ENCODE measurements at regions not wholly inside any gene's neighbourhood (a gene's known extent, or its start where the extent isn't known, plus 50 kb on each side); places are given as distances from the start of the nearest gene placed in this dataset.
A peak's percentile ranks its signal among the peaks of the same experiment; 100 is the strongest.

DNA sequence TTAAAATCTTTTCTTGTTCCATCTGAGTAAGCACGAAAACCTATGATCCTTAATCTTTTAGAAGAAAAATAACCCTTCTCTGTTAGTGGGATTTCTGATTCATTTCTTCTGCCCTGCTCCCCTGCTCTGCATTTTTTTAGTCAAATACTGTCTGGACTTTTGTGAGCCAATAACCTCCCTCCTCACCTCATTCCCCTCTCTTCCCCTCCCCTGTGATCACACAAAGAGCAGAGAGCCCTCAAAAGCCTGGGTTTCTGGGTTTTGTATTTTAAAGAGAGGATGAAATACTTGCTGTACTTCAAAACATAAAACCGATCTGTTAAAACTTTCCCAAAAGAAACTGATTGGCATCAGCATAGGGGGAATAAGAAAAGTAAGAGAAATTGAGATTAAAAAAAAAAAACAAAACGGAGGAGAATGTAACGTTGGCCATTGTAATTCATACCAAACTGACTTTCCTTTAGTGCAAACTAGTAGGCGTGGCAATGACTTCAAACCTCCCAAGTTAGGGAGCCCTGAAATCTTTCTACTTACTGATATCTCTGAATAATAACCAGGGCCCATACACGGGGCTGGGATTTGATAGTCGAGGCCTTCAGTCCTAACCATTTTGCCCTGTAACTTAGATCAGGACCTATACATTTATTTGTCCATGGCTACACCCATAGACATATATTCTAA, 232.9 kb downstream of the TM9SF2 start (continued):
- TF ChIP-seq, protein P1, sequence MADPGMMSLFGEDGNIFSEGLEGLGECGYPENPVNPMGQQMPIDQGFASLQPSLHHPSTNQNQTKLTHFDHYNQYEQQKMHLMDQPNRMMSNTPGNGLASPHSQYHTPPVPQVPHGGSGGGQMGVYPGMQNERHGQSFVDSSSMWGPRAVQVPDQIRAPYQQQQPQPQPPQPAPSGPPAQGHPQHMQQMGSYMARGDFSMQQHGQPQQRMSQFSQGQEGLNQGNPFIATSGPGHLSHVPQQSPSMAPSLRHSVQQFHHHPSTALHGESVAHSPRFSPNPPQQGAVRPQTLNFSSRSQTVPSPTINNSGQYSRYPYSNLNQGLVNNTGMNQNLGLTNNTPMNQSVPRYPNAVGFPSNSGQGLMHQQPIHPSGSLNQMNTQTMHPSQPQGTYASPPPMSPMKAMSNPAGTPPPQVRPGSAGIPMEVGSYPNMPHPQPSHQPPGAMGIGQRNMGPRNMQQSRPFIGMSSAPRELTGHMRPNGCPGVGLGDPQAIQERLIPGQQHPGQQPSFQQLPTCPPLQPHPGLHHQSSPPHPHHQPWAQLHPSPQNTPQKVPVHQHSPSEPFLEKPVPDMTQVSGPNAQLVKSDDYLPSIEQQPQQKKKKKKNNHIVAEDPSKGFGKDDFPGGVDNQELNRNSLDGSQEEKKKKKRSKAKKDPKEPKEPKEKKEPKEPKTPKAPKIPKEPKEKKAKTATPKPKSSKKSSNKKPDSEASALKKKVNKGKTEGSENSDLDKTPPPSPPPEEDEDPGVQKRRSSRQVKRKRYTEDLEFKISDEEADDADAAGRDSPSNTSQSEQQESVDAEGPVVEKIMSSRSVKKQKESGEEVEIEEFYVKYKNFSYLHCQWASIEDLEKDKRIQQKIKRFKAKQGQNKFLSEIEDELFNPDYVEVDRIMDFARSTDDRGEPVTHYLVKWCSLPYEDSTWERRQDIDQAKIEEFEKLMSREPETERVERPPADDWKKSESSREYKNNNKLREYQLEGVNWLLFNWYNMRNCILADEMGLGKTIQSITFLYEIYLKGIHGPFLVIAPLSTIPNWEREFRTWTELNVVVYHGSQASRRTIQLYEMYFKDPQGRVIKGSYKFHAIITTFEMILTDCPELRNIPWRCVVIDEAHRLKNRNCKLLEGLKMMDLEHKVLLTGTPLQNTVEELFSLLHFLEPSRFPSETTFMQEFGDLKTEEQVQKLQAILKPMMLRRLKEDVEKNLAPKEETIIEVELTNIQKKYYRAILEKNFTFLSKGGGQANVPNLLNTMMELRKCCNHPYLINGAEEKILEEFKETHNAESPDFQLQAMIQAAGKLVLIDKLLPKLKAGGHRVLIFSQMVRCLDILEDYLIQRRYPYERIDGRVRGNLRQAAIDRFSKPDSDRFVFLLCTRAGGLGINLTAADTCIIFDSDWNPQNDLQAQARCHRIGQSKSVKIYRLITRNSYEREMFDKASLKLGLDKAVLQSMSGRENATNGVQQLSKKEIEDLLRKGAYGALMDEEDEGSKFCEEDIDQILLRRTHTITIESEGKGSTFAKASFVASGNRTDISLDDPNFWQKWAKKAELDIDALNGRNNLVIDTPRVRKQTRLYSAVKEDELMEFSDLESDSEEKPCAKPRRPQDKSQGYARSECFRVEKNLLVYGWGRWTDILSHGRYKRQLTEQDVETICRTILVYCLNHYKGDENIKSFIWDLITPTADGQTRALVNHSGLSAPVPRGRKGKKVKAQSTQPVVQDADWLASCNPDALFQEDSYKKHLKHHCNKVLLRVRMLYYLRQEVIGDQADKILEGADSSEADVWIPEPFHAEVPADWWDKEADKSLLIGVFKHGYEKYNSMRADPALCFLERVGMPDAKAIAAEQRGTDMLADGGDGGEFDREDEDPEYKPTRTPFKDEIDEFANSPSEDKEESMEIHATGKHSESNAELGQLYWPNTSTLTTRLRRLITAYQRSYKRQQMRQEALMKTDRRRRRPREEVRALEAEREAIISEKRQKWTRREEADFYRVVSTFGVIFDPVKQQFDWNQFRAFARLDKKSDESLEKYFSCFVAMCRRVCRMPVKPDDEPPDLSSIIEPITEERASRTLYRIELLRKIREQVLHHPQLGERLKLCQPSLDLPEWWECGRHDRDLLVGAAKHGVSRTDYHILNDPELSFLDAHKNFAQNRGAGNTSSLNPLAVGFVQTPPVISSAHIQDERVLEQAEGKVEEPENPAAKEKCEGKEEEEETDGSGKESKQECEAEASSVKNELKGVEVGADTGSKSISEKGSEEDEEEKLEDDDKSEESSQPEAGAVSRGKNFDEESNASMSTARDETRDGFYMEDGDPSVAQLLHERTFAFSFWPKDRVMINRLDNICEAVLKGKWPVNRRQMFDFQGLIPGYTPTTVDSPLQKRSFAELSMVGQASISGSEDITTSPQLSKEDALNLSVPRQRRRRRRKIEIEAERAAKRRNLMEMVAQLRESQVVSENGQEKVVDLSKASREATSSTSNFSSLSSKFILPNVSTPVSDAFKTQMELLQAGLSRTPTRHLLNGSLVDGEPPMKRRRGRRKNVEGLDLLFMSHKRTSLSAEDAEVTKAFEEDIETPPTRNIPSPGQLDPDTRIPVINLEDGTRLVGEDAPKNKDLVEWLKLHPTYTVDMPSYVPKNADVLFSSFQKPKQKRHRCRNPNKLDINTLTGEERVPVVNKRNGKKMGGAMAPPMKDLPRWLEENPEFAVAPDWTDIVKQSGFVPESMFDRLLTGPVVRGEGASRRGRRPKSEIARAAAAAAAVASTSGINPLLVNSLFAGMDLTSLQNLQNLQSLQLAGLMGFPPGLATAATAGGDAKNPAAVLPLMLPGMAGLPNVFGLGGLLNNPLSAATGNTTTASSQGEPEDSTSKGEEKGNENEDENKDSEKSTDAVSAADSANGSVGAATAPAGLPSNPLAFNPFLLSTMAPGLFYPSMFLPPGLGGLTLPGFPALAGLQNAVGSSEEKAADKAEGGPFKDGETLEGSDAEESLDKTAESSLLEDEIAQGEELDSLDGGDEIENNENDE (IDR thresholded peaks at IDR 0.05; ENCODE audit: insufficient replicate concordance, low read length): peak; percentile 29
- TF ChIP-seq SIX5 (IDR thresholded peaks at IDR 0.05; ENCODE audit: low read depth, low read length): no peak

All from H1 (cell line).